ENCODE measurements at regions not wholly inside any gene's neighbourhood (a gene's known extent, or its start where the extent isn't known, plus 50 kb on each side); places are given as distances from the start of the nearest gene placed in this dataset.

- no peak for TF ChIP-seq NRF1 (IDR thresholded peaks at IDR 0.05; ENCODE audit: low read depth, low read length)
- TF ChIP-seq, protein P1, sequence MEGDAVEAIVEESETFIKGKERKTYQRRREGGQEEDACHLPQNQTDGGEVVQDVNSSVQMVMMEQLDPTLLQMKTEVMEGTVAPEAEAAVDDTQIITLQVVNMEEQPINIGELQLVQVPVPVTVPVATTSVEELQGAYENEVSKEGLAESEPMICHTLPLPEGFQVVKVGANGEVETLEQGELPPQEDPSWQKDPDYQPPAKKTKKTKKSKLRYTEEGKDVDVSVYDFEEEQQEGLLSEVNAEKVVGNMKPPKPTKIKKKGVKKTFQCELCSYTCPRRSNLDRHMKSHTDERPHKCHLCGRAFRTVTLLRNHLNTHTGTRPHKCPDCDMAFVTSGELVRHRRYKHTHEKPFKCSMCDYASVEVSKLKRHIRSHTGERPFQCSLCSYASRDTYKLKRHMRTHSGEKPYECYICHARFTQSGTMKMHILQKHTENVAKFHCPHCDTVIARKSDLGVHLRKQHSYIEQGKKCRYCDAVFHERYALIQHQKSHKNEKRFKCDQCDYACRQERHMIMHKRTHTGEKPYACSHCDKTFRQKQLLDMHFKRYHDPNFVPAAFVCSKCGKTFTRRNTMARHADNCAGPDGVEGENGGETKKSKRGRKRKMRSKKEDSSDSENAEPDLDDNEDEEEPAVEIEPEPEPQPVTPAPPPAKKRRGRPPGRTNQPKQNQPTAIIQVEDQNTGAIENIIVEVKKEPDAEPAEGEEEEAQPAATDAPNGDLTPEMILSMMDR (IDR thresholded peaks at IDR 0.05) = no peak
- TF ChIP-seq SMC3 (IDR thresholded peaks at IDR 0.05; ENCODE audit: low read depth, low read length) = no peak
- TF ChIP-seq GABPA (IDR thresholded peaks at IDR 0.05; ENCODE audit: low read depth) = no peak
Measured at GRCh38 chr10:71134732-71135211, 77.6 kb upstream of the UNC5B start.
